DND-41 (cell line): ENCODE measurements at regions not wholly inside any gene's neighbourhood (a gene's known extent, or its start where the extent isn't known, plus 50 kb on each side); places are given as distances from the start of the nearest gene placed in this dataset.

Source experiments
- EZH2 ChIP-seq: IDR thresholded peaks from 3 replicates; pipeline ENCODE4 v1.6.1; 2012; ENCODE audit warnings: borderline replicate concordance, low read depth, mild to moderate bottlenecking, moderate library complexity, low read length, inconsistent platforms; ENCODE audit not compliant: severe bottlenecking
- TF ChIP-seq, protein P1 (sequence below): IDR thresholded peaks from 2 replicates; pipeline ENCODE4 v1.5.1; 2012; ENCODE audit warnings: borderline replicate concordance, low read length, moderate library complexity, mild to moderate bottlenecking; ENCODE audit not compliant: poor library complexity, severe bottlenecking; ENCODE audit errors: extremely low read depth

GRCh38 chrX:39616731-39617130, 481.0 kb downstream of the BCOR start:
- TF ChIP-seq, protein P1, sequence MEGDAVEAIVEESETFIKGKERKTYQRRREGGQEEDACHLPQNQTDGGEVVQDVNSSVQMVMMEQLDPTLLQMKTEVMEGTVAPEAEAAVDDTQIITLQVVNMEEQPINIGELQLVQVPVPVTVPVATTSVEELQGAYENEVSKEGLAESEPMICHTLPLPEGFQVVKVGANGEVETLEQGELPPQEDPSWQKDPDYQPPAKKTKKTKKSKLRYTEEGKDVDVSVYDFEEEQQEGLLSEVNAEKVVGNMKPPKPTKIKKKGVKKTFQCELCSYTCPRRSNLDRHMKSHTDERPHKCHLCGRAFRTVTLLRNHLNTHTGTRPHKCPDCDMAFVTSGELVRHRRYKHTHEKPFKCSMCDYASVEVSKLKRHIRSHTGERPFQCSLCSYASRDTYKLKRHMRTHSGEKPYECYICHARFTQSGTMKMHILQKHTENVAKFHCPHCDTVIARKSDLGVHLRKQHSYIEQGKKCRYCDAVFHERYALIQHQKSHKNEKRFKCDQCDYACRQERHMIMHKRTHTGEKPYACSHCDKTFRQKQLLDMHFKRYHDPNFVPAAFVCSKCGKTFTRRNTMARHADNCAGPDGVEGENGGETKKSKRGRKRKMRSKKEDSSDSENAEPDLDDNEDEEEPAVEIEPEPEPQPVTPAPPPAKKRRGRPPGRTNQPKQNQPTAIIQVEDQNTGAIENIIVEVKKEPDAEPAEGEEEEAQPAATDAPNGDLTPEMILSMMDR, result no peak
- TF ChIP-seq EZH2, result no peak
